PC-9 (cell line): ENCODE measurements at regions not wholly inside any gene's neighbourhood (a gene's known extent, or its start where the extent isn't known, plus 50 kb on each side); places are given as distances from the start of the nearest gene placed in this dataset.

Experiments
- BruUV-seq: library from RNA; stranded (reverse); fragments of 400-500 nt; replicated peaks from 2 replicates; lab custom pipeline; 2021; lab: Mats Ljungman, UMichigan
- CTCF ChIA-PET: fragments of 300-600 bp; sonication (Branson Sonifier 250); formaldehyde crosslinking; loops from one replicate; lab custom pipeline; 2022; ENCODE audit warnings: antibody characterized with exemption; lab: Charles Lee
- POLR2A ChIA-PET: fragments of 300-600 bp; sonication (Branson Sonifier 250); formaldehyde crosslinking; loops from one replicate; lab custom pipeline; 2022; ENCODE audit warnings: antibody characterized with exemption; ENCODE audit not compliant: unreplicated experiment; lab: Charles Lee
- DNase-seq, 2 experiments: peaks; one replicate each; pipeline versions ENCODE4 v3.0.0 to v3.0.0-alpha.2; 2015 to 2022; ENCODE audit warnings: mixed read lengths in 1 of 2
- H2AFZ ChIP-seq: fragments of 200-600 bp; sonication (generic); 2 replicates; pipeline ENCODE4 v1.8.1; 2017; ENCODE audit warnings: antibody characterized with exemption
- H3F3A ChIP-seq: fragments of 200-600 bp; sonication (generic); 2 replicates; pipeline ENCODE4 v1.8.1; 2017; ENCODE audit warnings: antibody characterized with exemption, mild to moderate bottlenecking, low read depth; ENCODE audit not compliant: insufficient read depth
- H3K27ac ChIP-seq: fragments of 200-600 bp; sonication (generic); 2 replicates; pipeline ENCODE4 v1.6.1; 2016; ENCODE audit warnings: mixed run types
- H3K27me3 ChIP-seq: fragments of 200-600 bp; sonication (generic); 2 replicates; pipeline ENCODE4 v1.6.1; 2016; ENCODE audit warnings: low read depth, mixed run types; ENCODE audit not compliant: insufficient read depth
- H3K36me3 ChIP-seq: fragments of 200-600 bp; sonication (generic); 2 replicates; pipeline ENCODE4 v1.6.1; 2016; ENCODE audit warnings: low read depth, mixed run types
- H3K4me1 ChIP-seq: fragments of 200-600 bp; sonication (generic); replicated peaks from 2 replicates; pipeline ENCODE4 v1.6.1; 2016; ENCODE audit warnings: mixed run types; ENCODE audit not compliant: insufficient read depth
- H3K4me2 ChIP-seq: fragments of 200-600 bp; sonication (generic); 2 replicates; pipeline ENCODE4 v1.6.1; 2017; ENCODE audit warnings: mixed run types
- H3K4me3 ChIP-seq: fragments of 200-600 bp; sonication (generic); 2 replicates; pipeline ENCODE4 v1.6.1; 2016; ENCODE audit warnings: mixed run types
- H3K79me2 ChIP-seq: fragments of 200-600 bp; sonication (generic); 2 replicates; pipeline ENCODE4 v1.6.1; 2017; ENCODE audit warnings: low read depth, mixed run types
- H3K9me2 ChIP-seq: fragments of 200-600 bp; sonication (generic); 2 replicates; pipeline ENCODE4 v1.8.1; 2017; ENCODE audit warnings: mild to moderate bottlenecking; ENCODE audit not compliant: insufficient read depth
- H3K9me3 ChIP-seq: fragments of 200-600 bp; sonication (generic); 2 replicates; pipeline ENCODE4 v1.8.1; 2016; ENCODE audit warnings: low read depth; ENCODE audit not compliant: insufficient read depth
- H4K20me1 ChIP-seq: fragments of 200-600 bp; sonication (generic); 2 replicates; pipeline ENCODE4 v1.8.1; 2017; ENCODE audit not compliant: insufficient read depth
- EZH2 ChIP-seq: fragments of 200-600 bp; sonication (generic); IDR thresholded peaks from 2 replicates; pipeline ENCODE4 v1.8.0; 2017; ENCODE audit warnings: antibody characterized with exemption, low read depth
- intact Hi-C: fragments of 100-400 bp; cut with micrococcal nuclease; formaldehyde crosslinking; loops from one replicate; pipeline ENCODE4 v1.10.0; 2022; ENCODE audit not compliant: unreplicated experiment
- TF ChIP-seq, protein P1 (sequence below): fragments of 200-600 bp; sonication (generic); conservative IDR thresholded peaks from 2 replicates; pipeline ENCODE4 v1.6.1; 2017; ENCODE audit warnings: mixed run types, antibody characterized with exemption, mild to moderate bottlenecking, moderate library complexity

DNA sequence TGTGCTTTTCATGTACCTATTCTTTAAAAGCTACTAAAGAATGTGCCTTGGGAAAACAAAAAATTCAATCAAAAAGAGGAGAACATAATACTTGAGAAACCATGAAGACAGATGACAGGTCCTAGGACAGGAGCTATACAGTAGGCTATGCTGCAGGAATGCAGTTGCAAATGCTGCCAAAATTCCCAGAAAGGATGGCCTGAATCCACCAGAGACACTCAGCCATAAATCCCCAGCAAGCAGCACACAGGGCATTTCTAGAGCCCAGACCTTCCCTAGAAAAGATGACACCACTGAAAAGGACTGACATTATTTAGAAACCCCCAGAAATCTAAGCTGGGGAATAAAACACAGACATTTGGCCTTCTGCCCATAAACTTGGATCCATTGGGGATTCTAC lies 237.3 kb downstream of the C7orf25 start:
- Histone ChIP-seq H3K27me3 (no peaks in the 10 kb centered on the region), H3K79me2 (no peaks in the 10 kb centered on the region), H3K4me3 (no peak overlapping the region), H2AFZ (no peak overlapping the region), H3K36me3 (no peaks in the 10 kb centered on the region), H3K9me2 (no peaks in the 10 kb centered on the region), H4K20me1 (no peaks in the 10 kb centered on the region), H3F3A (no peaks in the 10 kb centered on the region), H3K9me3 (no peaks in the 10 kb centered on the region), H3K27ac (no peak overlapping the region), H3K4me1 (no peaks in the 10 kb centered on the region), H3K4me2 (no peak overlapping the region)
- no peak for DNase-seq
- ChIA-PET POLR2A (no interaction called here), CTCF (no interaction called here)
- no peak for TF ChIP-seq EZH2
- TF ChIP-seq, protein P1, sequence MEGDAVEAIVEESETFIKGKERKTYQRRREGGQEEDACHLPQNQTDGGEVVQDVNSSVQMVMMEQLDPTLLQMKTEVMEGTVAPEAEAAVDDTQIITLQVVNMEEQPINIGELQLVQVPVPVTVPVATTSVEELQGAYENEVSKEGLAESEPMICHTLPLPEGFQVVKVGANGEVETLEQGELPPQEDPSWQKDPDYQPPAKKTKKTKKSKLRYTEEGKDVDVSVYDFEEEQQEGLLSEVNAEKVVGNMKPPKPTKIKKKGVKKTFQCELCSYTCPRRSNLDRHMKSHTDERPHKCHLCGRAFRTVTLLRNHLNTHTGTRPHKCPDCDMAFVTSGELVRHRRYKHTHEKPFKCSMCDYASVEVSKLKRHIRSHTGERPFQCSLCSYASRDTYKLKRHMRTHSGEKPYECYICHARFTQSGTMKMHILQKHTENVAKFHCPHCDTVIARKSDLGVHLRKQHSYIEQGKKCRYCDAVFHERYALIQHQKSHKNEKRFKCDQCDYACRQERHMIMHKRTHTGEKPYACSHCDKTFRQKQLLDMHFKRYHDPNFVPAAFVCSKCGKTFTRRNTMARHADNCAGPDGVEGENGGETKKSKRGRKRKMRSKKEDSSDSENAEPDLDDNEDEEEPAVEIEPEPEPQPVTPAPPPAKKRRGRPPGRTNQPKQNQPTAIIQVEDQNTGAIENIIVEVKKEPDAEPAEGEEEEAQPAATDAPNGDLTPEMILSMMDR: no peak
- intact Hi-C loops: no loop called here
- no TSS peak for BruUV-seq

DNA sequence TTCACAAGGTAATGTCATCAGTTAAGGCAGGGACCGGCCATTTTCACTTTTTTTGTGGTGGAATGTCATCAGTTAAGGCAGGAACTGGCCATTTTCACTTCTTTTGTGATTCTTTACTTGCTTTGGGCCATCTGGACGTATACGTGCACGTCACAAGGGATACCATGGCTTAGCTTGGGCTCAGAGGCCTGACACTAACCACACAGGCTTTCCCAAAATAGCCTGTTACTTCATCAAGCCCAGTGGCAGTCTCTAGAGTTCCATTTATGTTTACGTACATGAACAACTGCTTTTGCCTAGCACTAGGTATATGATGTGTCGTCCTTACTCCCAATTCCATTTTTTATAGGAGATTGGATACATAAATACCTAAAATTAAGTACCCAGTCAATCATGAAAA lies 237.9 kb downstream of the C7orf25 start:
- Histone ChIP-seq H3K27ac (no peak overlapping the region), H3K4me1 (no peaks in the 10 kb centered on the region), H3F3A (no peaks in the 10 kb centered on the region), H3K36me3 (no peaks in the 10 kb centered on the region), H3K79me2 (no peaks in the 10 kb centered on the region), H3K9me2 (no peaks in the 10 kb centered on the region), H3K9me3 (no peaks in the 10 kb centered on the region), H4K20me1 (no peaks in the 10 kb centered on the region), H3K4me3 (no peak overlapping the region), H3K4me2 (no peak overlapping the region), H3K27me3 (no peaks in the 10 kb centered on the region), H2AFZ (no peak overlapping the region)
- TF ChIP-seq, protein P1: no peak
- TF ChIP-seq EZH2: no peak
- no TSS peak for BruUV-seq
- DNase-seq: no peak
- intact Hi-C loops: no loop called here
- CTCF ChIA-PET: no interaction called here
- POLR2A ChIA-PET: no interaction called here

DNA sequence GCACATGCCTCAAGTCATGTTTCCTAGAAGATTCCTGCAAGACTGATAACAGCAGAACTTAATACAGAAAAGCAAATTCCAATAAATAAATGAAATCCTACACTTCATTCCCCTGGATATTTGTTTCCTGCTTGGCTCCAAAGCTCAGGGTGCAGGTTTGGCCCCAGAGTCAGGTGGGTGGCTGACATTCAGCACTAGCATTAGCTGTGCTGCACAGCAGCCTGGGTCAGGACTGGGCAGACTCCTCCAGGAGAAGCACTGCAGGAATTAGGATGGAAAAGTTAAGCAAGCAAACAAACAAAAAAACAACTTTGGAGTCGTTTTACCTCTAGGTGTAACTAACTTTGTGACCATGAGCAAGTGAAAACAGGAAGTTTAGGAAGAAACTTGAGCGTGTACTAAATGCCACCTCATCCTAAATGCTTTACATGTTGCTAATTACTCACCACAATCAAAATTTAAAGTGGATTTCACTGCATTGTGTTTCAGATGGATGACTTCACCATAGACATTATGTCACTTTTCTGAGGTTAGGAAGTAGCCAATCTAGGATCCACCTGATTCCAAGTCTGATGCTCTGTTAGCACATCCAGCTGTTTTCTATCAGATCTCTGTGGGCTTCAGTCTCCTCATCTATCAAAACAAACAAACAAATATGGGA lies 239.4 kb downstream of the C7orf25 start:
- TF ChIP-seq, protein P1: no peak
- TF ChIP-seq EZH2: no peak
- POLR2A ChIA-PET: no interaction called here

More for the DNA sequence above, 239.4 kb downstream of the C7orf25 start:
- BruUV-seq: no TSS peak
- no peaks in the 10 kb centered on the region for H3K79me2 ChIP-seq
- DNase-seq: no peak
- H3K4me2 ChIP-seq: no peak overlapping the region
- no peaks in the 10 kb centered on the region for H3K36me3 ChIP-seq
- CTCF ChIA-PET: no interaction called here
- no peaks in the 10 kb centered on the region for H4K20me1 ChIP-seq
- no peaks in the 10 kb centered on the region for H3K9me2 ChIP-seq
- no peaks in the 10 kb centered on the region for H3K9me3 ChIP-seq
- no peak overlapping the region for H2AFZ ChIP-seq
- no peaks in the 10 kb centered on the region for H3K27me3 ChIP-seq
- no peaks in the 10 kb centered on the region for H3K4me1 ChIP-seq
- H3F3A ChIP-seq: no peaks in the 10 kb centered on the region
- intact Hi-C loops: no loop called here
- H3K27ac ChIP-seq: no peak overlapping the region
- H3K4me3 ChIP-seq: no peak overlapping the region
